Glomerular endothelial cell (primary cell): ENCODE measurements at regions not wholly inside any gene's neighbourhood (a gene's known extent, or its start where the extent isn't known, plus 50 kb on each side); places are given as distances from the start of the nearest gene placed in this dataset.

Experiments used
- DNase-seq: peaks from one replicate; pipeline ENCODE4 v3.0.0-alpha.2; 2011; ENCODE audit warnings: low read depth, low spot score; ENCODE audit errors: extremely low read depth

DNA sequence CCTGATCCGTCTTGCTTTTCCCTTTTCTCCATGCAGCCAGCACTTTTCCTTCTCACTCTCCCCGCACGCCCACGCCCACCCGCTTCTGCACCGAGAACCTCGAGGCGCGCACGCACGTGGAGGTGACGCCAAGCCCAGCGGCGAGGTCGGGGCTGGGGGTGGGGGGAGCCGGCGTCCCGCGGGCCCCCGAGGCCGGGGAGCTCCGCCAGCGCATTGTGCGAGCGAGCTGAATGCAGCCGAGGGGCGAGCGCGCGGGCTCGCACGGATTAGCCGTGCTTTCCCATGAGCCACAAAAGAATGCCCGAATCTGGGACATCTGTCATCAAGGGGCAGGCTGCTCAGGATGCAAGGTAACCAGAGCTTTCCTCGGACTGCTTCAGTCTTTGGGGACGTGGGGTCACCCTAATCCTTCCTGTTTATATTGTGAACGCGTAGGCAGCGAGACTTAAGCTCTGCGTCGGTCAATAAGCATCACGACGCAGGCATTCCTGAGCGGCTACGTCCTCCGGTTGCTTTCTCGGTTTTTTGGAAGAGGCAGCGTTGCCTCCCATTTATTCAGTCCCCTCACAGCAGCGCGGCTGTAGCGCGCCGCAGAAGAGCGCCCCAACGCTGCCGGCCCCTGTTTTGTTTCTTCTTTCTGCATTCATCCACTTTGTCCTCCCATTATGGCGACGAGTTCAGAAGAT is 67.3 kb upstream of the AKT3 start:
- DNase-seq = no peak

DNA sequence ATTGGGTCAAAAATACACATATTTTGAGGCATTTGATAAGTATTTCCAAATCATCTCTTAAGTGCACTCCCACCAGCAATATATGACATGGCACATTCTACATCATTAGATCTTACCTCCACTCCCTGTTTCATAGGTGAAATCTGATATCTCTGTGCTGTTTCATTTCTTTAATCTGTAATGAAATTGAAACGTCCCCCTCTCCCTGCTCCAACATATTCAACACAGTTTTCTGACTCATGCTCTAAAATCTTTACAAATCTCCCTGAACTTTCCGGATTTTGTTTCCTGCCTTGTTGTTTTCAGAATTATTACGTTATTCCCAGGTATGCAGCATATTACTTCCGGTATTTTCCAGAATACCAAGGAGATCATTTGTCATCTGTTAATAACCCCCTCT is 66.1 kb upstream of the AKT3 start:
- DNase-seq = no peak

DNA sequence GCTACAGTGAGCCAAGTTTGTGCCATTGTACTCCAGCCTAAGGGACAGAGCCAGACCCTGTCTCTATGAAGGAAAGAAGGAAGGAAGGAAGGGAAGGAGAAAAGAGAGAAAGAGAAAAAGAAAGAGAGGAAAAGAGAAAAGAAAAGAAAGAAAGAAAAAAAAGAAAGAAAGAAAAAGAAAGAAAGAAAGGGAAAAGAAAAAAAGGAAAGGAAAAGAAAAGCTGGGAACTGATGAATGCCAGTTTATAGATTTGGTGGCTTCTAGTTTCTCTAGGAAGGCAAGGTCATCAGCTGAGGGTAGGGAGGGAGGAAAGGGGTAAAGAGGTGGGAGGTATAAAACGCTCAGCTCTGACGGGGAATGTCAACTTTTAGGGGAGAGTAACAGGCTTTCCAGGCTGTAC is 62.3 kb upstream of the AKT3 start:
- DNase-seq = no peak

DNA sequence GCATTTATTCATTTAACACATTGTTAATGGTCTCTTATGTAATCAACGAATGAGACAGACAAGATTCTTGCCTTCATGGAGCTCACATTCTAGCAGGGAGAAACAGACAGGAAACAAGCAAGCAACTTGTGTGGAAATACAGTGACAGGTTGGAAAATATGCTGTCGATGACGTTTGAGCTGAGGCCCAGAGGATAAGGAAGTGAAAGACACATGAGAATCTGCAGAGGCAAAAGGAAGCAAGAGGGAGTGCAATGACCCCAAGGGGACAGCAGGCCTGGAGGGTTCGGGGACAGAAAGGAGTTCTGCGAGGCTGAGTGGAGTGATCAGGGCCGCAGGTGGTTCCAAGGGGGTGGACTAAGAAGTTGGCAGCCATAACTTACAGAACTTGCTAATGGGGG is 60.6 kb upstream of the AKT3 start:
- no peak for DNase-seq

DNA sequence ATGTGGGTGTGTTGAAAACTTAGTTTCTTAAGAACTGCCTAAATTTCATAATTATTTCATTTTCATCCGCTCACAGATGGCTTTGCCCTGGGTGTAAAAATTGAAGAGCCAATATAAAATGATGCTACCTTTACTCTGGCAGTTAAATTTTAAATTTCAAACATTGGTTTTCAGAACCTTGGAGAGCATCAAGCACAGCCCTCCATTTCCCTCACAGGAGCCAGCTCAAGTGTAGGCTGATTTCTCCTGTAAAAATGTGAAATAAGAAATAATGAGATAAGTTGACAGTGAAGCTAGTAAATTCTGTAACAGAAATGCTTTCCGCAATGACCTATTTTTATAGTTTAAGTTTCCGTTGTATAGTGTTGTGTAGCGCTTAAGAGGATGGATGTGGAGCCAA is 53.9 kb upstream of the AKT3 start:
- DNase-seq = no peak

DNA sequence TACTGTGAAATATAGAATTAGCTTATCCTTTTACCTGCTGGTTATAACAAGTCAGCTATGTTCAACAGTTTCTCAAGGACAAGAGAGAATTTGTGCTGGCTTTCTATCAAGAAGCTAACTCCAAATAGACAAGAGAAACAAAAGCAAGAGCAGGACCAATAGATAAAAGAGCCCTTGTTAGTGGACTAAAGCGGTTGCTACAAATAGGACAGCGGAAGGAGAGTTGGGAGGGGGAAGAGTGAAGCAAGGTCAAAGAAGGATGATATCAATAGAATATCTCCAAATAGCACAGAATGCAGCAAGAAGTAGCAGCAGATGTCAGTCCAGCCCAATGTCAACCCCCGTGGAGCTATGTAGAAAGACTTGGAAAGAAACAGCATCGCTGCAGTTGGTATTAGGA is 53.0 kb upstream of the AKT3 start:
- no peak for DNase-seq

DNA sequence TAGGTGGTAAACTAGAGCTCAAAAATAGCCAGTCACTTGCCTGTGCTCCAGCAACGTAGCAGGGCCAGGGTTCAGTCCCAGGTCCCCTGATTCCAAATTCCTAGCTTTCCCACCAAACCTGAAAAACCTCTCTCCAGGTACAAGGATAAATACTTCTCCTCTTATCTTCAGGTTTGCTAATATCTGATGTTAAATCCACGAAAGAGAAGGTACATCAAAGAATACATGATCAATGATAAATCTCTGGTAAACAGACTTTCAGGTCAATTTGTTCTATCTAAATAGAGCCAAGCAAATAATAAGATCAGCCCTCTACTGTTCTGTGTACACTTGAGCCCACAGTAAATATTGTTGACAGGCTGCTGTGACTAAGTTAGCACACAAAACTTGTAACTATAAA is 52.1 kb upstream of the AKT3 start:
- DNase-seq = no peak
